ENCODE measurements at regions not wholly inside any gene's neighbourhood (a gene's known extent, or its start where the extent isn't known, plus 50 kb on each side); places are given as distances from the start of the nearest gene placed in this dataset.

DNA sequence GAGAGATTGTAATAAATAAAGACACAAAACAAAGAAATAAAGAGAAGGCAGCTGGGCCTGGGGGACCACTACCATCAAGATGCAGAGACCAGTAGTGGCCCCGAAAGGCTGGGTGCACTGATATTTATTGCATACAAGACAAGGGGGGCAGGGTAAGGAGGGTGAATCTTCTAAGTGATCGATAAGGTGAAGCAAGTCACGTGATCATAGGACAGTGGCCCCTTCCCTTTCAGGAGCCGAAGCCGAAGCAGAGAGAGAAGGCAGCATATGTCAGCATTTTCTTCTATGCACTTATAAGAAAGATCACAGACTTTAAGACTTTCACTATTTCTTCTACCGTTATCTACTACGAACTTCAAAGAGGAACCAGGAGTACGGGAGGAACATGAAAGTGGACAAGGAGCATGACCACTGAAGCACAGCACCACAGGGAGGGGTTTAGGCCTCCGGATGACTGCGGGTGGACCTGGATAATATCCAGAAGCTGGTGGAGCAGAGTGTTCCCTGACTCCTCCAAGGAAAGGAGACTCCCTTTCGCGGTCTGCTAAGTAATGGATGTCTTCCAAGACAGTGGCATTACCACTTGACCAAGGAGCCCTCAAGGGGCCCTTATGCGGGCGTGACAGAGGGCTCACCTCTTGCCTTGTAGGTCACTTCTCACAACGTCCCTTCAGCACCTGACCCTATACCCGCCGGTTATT, 126.4 kb downstream of the RBM46 start:
- peak; percentile 45 for DNase-seq (ENCODE audit: low read depth)

DNA sequence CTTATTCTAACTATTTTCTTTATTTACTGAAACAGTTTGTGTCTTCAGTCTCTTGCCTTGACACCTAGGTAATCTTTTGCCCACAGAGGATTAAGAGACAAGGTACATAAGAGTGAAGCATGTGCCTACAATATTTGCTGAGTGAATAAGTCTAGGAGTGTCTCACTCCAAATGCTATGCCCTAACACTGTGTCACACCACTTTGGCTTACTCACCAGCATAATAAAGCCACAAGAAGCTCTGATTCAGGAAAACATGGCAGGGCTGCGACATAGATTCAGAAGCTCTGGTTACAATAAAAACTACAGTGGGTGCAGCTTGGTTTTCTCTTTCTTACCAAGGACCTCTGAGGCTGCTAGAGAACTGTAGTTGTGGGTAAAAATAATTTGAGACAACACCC, 127.1 kb downstream of the RBM46 start:
- peak; percentile 90 for DNase-seq (ENCODE audit: low read depth)

DNA sequence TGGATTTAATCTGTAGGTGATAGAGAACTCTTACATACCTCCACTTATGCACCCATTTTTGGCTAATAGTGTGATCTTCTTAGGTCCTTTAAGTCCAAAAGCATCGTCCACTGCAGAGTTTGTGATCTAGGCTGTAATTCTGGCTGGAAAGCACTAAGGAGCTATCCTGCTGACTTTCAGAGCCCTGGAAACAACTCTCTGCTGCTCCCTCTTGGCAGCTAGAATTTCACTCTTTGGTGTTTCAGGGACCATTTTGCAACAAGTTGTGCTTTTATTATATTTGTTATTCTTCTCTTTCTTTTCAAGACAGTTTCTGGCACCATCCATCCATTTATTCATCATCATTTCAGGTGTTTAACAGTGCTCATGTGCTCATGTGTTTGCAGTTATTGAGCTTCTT, 130.0 kb downstream of the RBM46 start:
- DNase-seq (ENCODE audit: low read depth), result no peak

DNA sequence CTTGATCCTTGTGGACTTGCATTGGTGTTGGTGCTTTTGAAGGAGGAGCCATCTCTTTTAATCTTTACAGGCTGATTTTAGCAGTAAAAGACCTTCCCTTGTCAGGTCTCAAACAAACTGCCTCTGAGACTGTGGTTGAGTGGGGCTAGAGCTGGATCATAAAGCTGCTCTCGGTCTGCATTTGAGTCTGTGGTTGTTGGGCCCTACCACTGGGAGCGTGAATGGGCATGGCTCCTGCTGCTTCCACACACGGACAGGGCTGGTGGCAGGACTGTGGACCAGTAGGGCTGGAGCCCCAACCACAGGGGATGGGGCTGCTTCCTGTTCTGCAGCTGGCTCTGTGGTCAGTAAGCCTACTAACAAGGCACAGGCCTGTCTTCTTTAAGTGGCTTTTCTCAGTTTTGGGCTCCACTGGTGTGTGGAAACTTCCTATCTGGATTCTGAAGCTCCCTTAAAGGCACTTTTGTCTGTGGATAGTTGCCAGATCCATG, 130.6 kb downstream of the RBM46 start:
- DNase-seq (ENCODE audit: low read depth), result no peak

DNA sequence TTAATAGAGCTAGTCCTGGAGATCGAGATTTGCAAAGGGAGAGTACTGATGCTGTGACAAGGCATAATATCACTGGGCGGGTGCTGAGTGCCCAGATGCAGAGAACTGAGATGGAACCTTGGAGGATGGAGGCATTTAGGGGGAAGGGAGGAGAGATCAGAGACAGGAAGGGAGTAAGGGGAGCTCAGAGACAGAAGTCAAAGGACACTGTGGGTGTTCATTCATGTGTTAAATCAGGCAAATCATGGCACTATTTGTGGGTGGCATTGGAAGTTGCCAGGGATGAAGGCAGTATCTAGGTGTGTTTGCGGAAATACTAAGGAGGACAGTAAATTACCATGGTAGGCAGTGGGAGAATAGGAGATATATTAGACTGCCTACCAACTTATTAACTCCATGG, 135.0 kb downstream of the RBM46 start:
- no peak for DNase-seq (ENCODE audit: low read depth)

DNA sequence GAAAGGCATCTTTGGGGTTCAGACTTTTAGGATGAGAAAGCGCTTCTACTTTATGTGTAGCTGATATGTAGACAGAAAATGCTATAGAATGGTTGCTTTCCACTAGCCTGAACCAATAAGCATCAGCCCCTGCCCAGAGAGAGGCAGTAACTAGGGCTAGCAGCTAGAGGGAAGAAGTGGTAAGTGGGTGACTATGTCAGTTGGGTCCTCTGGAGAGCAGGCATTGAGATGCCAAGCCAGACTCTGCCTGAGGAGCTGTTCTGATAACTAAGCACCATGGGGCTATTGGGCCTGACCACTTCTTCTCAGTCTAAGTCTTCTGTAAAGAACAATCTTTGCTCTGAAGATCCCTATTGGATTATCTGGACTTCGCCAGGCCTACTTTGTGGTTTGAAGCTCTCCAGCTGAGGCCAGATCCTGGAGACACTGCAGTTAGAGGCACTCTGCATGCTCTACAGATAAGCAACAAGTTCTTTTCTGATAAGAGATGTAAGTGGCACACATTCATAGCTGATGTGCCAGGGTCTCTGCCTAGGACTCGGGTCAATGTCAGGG, 146.1 kb downstream of the RBM46 start:
- no peak for DNase-seq (ENCODE audit: low read depth)

DNA sequence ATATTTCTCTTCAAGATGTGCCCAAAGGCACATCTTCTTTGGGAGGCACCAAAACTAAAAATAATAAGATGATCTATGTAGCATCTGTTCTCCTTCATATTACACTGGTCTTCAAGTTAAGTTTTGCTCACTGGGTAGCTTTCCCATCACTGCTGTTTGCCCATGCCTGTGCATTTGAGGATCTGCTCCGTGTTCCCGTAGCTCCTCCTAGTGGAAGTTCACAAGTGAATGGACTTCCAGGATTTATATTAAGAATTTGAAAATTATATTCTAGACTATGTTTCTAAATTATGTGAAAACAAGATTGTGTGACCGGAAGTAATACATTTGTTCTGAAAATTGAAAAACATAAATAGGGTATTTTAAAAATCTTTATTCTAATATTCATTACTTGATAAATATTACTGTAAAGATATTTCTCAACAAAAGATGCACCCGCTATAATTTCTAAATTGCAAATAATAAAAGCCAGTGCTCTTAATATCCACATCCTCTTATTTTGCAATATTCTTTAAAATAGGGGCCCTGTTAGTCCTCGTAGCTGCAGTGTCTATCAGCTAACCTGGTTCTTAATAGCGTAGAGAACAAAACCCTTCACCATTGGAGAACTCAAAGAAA, 147.7 kb downstream of the RBM46 start:
- peak; percentile 8 for DNase-seq (ENCODE audit: low read depth)

DNA sequence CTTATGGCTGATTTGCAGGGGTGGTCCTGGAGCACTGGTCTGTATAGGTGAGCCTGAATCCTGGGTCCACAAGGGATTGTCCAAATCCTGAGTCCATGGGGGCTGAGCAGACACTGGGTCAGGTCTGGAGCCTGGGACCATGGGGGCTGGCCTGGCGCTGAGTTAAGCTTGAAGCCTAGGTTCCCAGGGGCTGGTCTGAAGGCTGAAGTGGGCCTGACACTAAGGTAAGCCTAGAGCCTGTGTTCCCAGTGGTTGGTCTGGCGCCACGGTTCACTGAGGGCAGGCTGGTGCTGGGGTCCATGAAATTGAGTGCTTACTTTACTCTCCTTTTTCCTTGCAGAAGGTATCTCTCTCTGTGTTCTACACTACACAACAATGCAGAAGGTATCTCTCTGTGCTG, 155.8 kb downstream of the RBM46 start:
- no peak for DNase-seq (ENCODE audit: low read depth)

DNA sequence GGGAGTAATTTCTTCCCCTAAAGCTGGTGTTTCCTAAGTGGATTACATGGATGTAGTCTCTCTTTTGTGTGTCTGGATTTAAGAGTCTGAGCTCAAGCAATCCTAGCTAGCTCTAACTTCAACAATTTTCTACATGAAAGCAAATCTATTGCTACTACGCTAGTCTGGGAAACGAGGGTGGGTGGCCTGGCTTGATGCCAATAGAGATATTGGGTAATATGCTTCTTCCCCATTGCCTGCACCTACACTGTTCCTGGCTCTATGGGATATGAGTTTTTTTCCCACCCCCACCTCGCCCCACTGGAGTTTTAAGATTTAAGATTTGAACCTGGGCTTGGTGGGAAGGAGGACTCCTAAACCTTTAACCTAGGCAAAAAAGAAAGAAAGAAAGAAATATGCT, 158.8 kb downstream of the RBM46 start:
- DNase-seq (ENCODE audit: low read depth), result no peak

DNA sequence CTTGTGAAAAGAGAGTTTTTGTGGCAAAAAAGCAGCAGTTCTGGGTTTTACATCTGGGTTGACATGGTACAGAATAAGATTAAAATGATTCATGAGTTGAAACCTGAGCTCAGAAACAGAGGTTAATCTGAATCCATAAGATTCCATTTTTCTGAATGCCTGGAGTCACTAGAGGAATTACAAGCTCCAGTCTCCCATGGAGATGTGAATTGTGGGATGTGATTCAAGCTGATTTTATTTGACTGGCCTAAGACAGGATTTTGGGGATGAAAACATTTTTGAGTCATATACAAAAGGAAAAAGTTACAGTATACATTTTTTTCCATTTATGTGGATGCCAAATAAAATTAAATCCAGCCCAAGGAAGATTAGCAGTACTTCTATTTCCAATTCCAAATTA, 161.1 kb downstream of the RBM46 start:
- DNase-seq (ENCODE audit: low read depth), result no peak

DNA sequence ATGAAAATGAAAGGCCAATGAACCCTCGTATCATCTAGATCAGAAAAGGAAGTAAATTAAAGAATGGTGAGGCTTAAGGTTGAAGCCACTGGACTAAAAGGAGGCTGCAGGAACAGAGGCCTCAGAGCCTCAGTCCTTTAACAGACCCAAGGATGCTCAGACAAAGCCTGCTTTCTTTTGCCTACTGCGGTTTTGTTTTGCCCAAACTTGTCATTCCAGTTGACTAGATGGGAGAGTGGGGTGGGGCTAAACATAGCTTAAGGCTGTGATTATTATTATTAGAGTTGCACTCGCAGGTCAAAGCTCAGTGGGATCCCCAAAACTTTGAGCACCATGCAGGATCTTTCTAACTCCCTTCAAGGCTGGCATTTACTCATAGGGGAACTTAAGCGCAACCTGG, 163.9 kb downstream of the RBM46 start:
- DNase-seq (ENCODE audit: low read depth), result no peak

DNA sequence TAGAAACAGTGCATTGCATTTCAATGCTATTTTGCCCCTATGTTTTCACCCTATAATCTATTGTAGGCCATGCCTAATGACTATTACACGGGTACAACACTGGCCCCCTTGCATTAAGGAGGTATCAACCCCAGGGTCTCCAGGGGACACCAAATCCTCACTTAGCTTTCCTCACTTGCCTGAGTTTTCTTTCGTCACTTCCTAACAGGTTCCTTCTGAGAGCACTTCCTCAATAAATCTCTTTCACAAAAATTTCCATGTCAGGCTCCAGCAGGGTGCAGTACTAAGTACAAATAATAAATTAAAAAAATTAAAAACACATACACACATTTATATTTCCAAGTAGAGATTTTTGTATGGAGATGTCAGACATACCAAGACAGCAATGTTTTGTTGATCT, 165.0 kb downstream of the RBM46 start:
- DNase-seq (ENCODE audit: low read depth), result no peak

DNA sequence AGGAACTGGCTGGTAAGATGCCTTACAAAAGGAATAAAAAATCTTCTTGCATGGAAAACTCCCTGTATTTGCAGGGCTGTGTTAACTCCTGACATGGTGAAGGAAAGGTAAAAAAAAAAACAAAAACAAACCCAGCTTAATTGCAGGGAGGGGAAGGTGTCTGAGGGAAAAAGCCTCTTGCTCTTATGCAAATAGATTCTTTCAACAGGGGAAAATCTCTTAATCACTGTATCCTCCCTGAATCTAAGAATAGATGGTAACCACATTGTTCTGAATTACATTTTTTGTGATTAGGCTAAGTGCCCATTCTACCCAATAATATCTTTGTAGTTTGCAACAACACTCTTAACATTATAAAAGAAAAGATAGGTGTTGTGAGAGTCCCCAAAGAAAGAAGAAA, 172.6 kb downstream of the RBM46 start:
- no peak for DNase-seq (ENCODE audit: low read depth)

DNA sequence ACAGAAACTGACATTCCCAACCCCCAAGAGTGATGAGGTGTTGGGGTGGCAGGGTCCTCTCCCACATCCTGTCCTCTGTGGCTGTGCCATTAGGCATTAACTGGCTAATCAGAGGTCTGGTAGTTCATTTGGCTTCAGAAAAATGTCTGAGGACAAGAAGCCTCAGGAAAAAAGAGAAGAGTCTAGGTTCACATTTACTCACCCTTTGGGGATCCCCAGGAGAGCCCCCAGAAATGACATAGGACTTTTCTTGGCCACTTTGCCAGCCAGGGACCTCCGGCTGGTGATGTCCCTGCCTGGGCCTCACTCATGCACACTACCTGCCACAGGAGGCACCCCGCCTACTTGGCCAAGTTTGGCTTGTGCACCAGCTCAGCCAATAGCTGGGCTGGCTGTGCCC, 173.0 kb downstream of the RBM46 start:
- DNase-seq (ENCODE audit: low read depth), result no peak

DNA sequence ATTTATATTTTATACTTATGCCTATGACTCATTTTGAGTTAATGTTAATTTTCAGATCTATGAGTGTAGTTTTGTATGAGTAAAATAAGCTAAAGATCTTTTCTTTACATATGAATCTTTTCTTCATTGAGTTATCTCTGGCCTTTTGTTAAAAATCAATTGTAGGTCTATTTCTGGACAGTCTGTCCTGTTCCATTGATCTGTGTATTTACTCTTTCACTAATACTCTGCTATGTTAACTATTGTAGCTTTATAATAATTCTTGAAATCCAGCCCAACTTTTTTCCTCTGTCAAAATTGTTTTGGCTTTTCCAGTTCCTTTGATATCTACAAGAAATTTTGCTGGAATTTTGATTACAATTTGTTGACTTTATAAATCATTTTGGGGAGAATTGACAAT, 177.0 kb downstream of the RBM46 start:
- no peak for DNase-seq (ENCODE audit: low read depth)

DNA sequence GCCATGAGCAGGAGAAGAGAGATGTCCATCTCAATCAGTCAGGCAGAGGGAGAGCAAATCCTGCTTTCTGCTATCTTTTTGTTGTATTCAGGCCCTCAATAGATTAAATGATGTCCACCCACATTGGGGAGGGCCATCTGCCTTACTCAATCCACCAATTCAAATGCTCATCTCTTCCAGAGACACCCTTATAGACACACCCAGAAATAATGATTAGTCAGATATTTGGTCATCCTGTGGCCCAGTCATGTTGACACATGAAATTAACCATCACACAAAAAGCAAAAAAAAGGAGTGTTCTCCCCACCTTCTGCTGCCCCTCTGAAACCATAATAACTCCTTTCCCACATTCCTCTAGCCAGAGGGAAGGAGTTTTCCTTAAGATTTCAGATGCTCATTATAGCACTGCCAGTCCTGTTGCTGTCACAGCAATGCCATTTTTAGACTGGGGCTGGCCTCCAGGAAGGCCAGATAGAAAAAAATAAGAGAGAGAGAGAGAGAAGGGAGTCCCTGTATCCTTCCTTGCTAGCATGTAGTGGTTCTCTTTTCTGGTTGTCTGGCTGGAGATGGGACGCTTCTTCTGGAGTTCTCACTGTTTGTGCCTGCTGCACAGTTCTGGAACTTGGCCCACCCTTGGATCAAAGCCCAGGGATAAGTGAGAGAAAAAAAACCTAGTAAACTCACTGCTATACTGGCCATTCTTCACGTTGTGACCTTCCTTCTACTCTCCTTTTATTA, 177.7 kb downstream of the RBM46 start:
- peak; percentile 18 for DNase-seq (ENCODE audit: low read depth)

DNA sequence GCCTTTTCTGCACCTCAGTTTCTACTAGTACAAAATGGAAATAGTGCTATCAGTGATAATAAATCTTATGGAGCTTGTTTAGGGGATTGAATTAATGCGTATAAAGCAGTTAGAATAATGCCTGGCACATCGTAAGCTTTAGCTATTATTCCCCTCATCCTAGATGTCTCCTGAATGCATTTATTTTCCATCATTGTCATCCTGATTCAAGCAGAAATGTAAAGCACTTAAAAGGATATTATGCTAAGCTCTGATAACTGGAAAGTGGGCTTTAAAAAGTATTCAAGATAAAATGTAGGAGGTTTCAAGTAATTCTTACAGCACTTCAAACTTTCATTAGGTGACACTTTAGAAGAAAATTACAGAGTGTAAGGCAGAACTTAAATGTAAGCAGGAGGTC, 178.7 kb downstream of the RBM46 start:
- no peak for DNase-seq (ENCODE audit: low read depth)

DNA sequence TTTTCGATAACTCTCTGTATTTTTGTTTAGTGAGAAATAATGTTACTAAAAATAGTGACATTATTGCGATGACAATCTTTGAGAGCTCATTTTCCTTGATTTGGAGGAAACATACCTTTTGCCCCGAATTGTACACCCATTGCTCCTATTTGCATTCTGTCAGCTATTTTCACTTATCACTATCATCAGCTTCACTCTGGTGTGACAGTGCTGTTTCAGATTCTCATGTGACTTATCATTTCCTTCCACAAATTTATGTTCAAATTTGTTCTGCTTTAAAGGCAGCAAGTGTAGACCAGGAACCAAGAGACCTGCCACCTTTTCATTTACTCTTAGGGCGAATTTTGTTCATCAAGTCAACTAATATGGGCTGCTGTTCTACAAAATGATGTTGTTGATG, 179.4 kb downstream of the RBM46 start:
- DNase-seq (ENCODE audit: low read depth), result no peak

DNA sequence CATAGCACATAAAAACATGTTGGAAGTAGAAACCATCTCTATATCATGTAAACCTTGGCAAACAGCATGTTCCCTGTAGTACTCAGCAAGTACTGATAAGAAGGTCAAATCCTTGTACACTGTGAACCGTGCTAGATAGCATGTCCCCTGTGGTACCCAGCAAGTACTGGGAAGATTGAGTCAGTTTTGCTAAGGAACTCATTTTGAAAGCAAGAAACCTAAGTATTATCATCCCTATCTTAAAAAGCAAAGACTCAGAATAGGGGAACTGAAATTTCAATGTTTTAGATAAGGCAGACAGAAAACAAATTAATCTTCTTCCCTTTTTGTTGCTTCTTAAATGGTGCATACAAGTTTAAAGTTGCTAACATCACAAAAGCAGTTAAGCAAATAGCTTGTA, 180.2 kb downstream of the RBM46 start:
- DNase-seq (ENCODE audit: low read depth), result no peak

DNA sequence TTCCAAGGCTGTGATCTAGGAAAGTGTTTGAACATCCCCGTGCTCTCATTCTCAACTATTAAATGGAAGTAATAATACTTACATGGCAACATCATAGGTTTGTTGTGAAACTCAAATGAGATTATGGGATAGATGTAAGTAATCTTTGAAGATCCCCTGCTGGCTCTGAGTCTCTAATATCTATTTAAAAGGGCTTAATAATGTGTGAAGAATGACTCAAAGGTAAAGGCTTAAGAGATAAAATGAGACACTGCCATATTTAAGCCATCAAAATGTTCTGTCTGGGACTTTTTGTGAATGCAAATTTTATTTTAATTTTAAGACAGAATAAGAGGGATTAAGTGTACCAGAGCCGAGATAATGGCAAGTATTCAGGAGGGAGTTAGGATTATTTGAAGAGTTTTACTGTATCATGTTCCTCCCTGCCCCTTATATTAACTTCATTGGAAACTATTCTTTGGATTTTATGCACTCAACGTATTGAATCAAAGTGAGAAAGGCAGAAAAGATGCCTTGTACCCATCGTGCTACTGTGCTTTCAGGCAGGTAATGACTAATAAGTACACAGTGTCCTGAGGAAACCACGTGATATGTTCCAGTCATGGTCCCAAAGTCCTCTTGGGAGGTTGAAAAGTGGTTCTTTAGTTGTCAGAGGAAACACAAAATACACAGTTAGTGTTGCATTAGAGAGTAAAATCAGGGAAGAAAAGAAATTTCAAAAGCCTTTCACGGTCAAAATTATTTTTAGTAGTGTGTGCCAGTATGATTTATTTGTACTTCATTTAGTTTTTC, 192.4 kb downstream of the RBM46 start:
- DNase-seq (ENCODE audit: low read depth), result no peak

DNA sequence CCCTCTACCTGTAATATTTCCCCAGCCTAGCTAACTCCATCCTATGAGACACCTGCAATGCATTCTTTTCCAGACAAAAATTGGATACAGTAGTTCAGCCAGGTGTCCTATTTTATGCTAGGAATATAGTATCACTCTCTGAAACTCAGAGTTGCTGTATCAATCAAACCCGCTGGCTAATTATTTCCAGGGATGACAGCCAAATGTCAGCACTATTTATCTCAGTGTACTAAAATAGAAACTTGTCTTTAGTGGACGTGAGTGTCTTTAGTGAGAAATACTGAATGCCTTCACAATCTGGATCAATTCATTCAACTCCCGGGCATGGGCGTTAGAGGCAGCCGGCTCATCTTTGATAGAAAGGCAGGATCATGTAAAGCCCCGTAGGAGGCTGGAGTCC, 196.2 kb downstream of the RBM46 start:
- DNase-seq (ENCODE audit: low read depth), result no peak
